ENCODE measurements at regions not wholly inside any gene's neighbourhood (a gene's known extent, or its start where the extent isn't known, plus 50 kb on each side); places are given as distances from the start of the nearest gene placed in this dataset.

GRCh38 chr14:76941544-76941943, 87.0 kb downstream of the IRF2BPL start:
- Histone ChIP-seq H3K27me3 (no peaks in the 10 kb centered on the region), H3K4me3 (no peak overlapping the region), H3K4me1 (peaks cover 1 to 9% (median 6%) of the 10 kb centered on the region in 4 donors), H3K36me3 (no peaks in the 10 kb centered on the region), H3K27ac (no peak overlapping the region), H3K9me3 (no peaks in the 10 kb centered on the region)
- TF ChIP-seq EP300 (IDR thresholded peaks at IDR 0.05; ENCODE audit: low read depth) (no peak), CTCF (IDR thresholded peaks at IDR 0.05) (no peak), POLR2A (IDR thresholded peaks at IDR 0.05) (no peak), POLR2AphosphoS5 (IDR thresholded peaks at IDR 0.05) (no peak)
- in situ Hi-C loops (cut with MboI; ENCODE audit: low pct_ligation_motif_present in 1 of 4, low pct_unique_long_range_greater_than_20kb in 1 of 4, low sequenced_read_pairs in 3 of 4): no loop called here
- WGBS, 2 donors (ENCODE audit: low coverage in 1 of 2): 94% methylated on average over 7 of the region's 7 CpGs; no CpG with 5 or more reads in 1 of the 2 donors
- intact Hi-C loops (cut with DNase I; ENCODE audit: low total_unique reads): no loop called here
- no peak for DNase-seq

- TF ChIP-seq POLR2AphosphoS5 (IDR thresholded peaks at IDR 0.05) (no peak), POLR2A (IDR thresholded peaks at IDR 0.05) (no peak), CTCF (IDR thresholded peaks at IDR 0.05) (no peak), EP300 (IDR thresholded peaks at IDR 0.05; ENCODE audit: low read depth) (no peak)
- H3K27me3 ChIP-seq: no peaks in the 10 kb centered on the region
- no peaks in the 10 kb centered on the region for H3K36me3 ChIP-seq
- in situ Hi-C loops (cut with MboI; ENCODE audit: low pct_ligation_motif_present in 1 of 4, low pct_unique_long_range_greater_than_20kb in 1 of 4, low sequenced_read_pairs in 3 of 4): no loop called here
- no peaks in the 10 kb centered on the region for H3K9me3 ChIP-seq
- intact Hi-C loops (cut with DNase I; ENCODE audit: low total_unique reads): no loop called here
- 72 to 88% methylated on average over 5 to 8 of the region's 8 CpGs for WGBS, 2 donors (ENCODE audit: low coverage in 1 of 2)
- no peak overlapping the region for H3K4me3 ChIP-seq
- peak overlapping the region in 1 of 4 donors; percentile 18 for H3K27ac ChIP-seq
- H3K4me1 ChIP-seq: peaks cover 0 to 8% (median 5%) of the 10 kb centered on the region in 4 donors
- DNase-seq: no peak
Observed at GRCh38 chr14:76940021-76940760, 88.3 kb downstream of the IRF2BPL start.

GRCh38 chr14:76939015-76939742, 89.3 kb downstream of the IRF2BPL start:
- TF ChIP-seq POLR2AphosphoS5 (IDR thresholded peaks at IDR 0.05) (no peak), CTCF (IDR thresholded peaks at IDR 0.05) (no peak), EP300 (IDR thresholded peaks at IDR 0.05; ENCODE audit: low read depth) (no peak), POLR2A (IDR thresholded peaks at IDR 0.05) (no peak)
- Histone ChIP-seq H3K4me1 (peaks cover 0 to 8% (median 5%) of the 10 kb centered on the region in 4 donors), H3K36me3 (no peaks in the 10 kb centered on the region), H3K27me3 (no peaks in the 10 kb centered on the region), H3K27ac (no peak overlapping the region), H3K4me3 (no peak overlapping the region), H3K9me3 (no peaks in the 10 kb centered on the region)
- in situ Hi-C loops (cut with MboI; ENCODE audit: low pct_ligation_motif_present in 1 of 4, low pct_unique_long_range_greater_than_20kb in 1 of 4, low sequenced_read_pairs in 3 of 4) (no loop called here), intact Hi-C loops (cut with DNase I; ENCODE audit: low total_unique reads) (no loop called here)
- 85 to 88% methylated on average over 1 to 10 of the region's 10 CpGs for WGBS, 2 donors (ENCODE audit: low coverage in 1 of 2)
- no peak for DNase-seq

GRCh38 chr14:76938092-76938500, 90.4 kb downstream of the IRF2BPL start:
- H3K4me3 ChIP-seq: no peak overlapping the region
- peaks cover 0 to 8% (median 5%) of the 10 kb centered on the region in 4 donors for H3K4me1 ChIP-seq
- TF ChIP-seq EP300 (IDR thresholded peaks at IDR 0.05; ENCODE audit: low read depth): no peak
- no peak for TF ChIP-seq CTCF (IDR thresholded peaks at IDR 0.05)
- no peak for TF ChIP-seq POLR2A (IDR thresholded peaks at IDR 0.05)
- no peak for TF ChIP-seq POLR2AphosphoS5 (IDR thresholded peaks at IDR 0.05)
- intact Hi-C loops (cut with DNase I; ENCODE audit: low total_unique reads): no loop called here
- no peaks in the 10 kb centered on the region for H3K36me3 ChIP-seq
- WGBS, 2 donors (ENCODE audit: low coverage in 1 of 2): 93% methylated on average over 3 of the region's 3 CpGs; no CpG with 5 or more reads in 1 of the 2 donors
- no peaks in the 10 kb centered on the region for H3K9me3 ChIP-seq
- no peaks in the 10 kb centered on the region for H3K27me3 ChIP-seq
- H3K27ac ChIP-seq: peak overlapping the region in 3 of 4 donors; percentile 32 to 55 (median 46)
- in situ Hi-C loops (cut with MboI; ENCODE audit: low pct_ligation_motif_present in 1 of 4, low pct_unique_long_range_greater_than_20kb in 1 of 4, low sequenced_read_pairs in 3 of 4): no loop called here
- DNase-seq: no peak

Data from transverse colon (tissue), 4 donors.